ENCODE measurements at regions not wholly inside any gene's neighbourhood (a gene's known extent, or its start where the extent isn't known, plus 50 kb on each side); places are given as distances from the start of the nearest gene placed in this dataset.

DNA sequence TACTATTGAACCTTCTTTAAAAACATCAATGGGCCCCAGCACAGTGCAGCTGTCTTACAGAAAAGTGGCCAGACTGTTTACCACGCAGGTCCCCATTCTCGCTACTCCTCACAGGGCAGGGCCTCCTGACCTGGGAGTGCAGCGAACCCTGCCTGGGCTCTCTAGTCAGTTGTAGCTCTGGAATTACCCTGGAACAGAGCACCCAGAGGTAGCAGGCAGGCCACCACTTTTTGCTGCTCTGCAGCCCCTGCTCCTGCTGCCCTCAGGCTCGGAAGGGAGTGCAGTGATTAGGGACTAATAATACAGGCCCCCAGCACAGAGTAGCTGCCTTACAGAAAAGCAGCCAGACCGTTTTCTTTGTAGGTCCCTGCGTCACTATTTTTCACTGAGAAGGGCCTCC is 1563.0 kb downstream of the SUCLG1 start:
- H3K4me3 ChIP-seq, result no peak overlapping the region
- no peak overlapping the region for H3K27ac ChIP-seq
- no peaks in the 10 kb centered on the region for H3K27me3 ChIP-seq (replicated peaks)
- DNase-seq (ENCODE audit: low read depth in 1 of 2, low spot score in 2 of 2), result no peak
- H3K36me3 ChIP-seq, result no peaks in the 10 kb centered on the region
- no peaks in the 10 kb centered on the region for H3K9me3 ChIP-seq (replicated peaks)
- no peaks in the 10 kb centered on the region for H3K4me1 ChIP-seq (replicated peaks)

DNA sequence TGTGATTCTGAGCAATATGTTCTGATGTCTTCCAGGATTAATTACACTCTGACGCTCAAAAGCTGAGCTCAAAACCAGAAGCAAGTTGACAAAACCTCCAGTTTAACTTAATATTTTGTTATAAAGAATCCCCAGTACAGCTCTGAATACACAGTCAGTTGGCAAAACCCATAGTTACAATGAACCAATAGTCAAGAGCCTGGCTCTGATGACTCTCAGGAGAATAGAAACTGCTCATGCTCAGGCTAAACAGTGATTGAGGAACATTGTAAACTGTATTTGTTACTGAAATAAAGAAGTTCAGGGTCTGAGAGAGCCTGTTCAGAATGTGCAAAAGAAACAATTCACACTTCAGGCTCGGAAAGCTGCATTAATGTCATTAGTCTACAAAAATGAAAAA is 1565.9 kb downstream of the SUCLG1 start:
- no peak for DNase-seq (ENCODE audit: low read depth in 1 of 2, low spot score in 2 of 2)
- Histone ChIP-seq H3K9me3 (replicated peaks) (no peaks in the 10 kb centered on the region), H3K27me3 (replicated peaks) (no peaks in the 10 kb centered on the region), H3K27ac (no peak overlapping the region), H3K4me1 (replicated peaks) (no peaks in the 10 kb centered on the region), H3K4me3 (no peak overlapping the region), H3K36me3 (no peaks in the 10 kb centered on the region)

DNA sequence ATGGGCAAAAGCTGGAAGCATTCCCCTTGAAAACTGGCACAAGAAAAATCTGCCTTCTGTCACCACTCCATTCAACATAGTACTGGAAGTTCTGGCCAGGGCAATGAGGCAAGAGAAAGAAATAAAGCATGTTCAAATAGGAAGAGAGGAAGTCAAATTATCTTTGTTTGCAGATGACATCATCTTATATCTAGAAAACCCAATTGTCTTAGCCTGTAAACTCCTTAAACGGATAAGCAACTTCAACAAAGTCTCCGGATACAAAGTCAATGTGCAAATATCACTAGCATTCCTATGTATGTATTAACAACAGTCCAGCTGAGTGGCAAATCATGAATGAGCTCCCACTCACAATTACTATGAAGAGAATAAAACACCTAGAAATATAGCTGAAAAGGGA is 1579.3 kb downstream of the SUCLG1 start:
- no peak overlapping the region for H3K27ac ChIP-seq
- H3K9me3 ChIP-seq (replicated peaks), result no peaks in the 10 kb centered on the region
- H3K27me3 ChIP-seq (replicated peaks), result no peaks in the 10 kb centered on the region
- H3K4me3 ChIP-seq, result no peak overlapping the region
- H3K4me1 ChIP-seq (replicated peaks), result no peaks in the 10 kb centered on the region
- no peak for DNase-seq (ENCODE audit: low read depth in 1 of 2, low spot score in 2 of 2)
- no peaks in the 10 kb centered on the region for H3K36me3 ChIP-seq

GRCh38 chr2:82875858-82876257 is 1583.2 kb downstream of the SUCLG1 start:
- H3K36me3 ChIP-seq, result no peaks in the 10 kb centered on the region
- H3K4me3 ChIP-seq, result no peak overlapping the region
- no peak overlapping the region for H3K27ac ChIP-seq
- H3K4me1 ChIP-seq (replicated peaks), result no peaks in the 10 kb centered on the region
- DNase-seq (ENCODE audit: low read depth in 1 of 2, low spot score in 2 of 2), result no peak
- no peaks in the 10 kb centered on the region for H3K9me3 ChIP-seq (replicated peaks)
- no peaks in the 10 kb centered on the region for H3K27me3 ChIP-seq (replicated peaks)

DNA sequence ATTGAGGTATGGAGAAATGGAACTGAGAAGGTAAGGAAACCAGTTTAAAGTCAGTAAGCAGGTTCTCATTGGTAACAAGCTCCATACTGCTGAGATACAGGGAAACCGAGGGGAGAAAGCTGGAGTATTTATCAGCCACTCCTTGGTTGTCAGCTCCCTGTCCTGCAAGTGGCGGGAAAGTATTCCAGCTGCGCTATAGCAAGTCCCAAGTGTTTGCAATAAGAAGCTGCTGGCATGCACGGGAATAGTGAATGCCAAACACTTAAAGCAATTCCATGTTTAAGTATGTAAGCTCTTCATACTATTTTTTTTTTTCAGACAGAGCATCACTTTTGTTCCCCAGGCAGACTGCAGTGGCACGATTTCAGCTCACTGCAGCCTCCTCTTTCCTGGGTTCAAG is 1601.1 kb downstream of the SUCLG1 start:
- Histone ChIP-seq H3K27ac (no peak overlapping the region), H3K9me3 (replicated peaks) (no peaks in the 10 kb centered on the region; the same call in 1 of the 2 replicates), H3K4me1 (replicated peaks) (no peaks in the 10 kb centered on the region), H3K36me3 (no peaks in the 10 kb centered on the region), H3K27me3 (replicated peaks) (no peaks in the 10 kb centered on the region), H3K4me3 (no peak overlapping the region)
- no peak for DNase-seq (ENCODE audit: low read depth in 1 of 2, low spot score in 2 of 2)

DNA sequence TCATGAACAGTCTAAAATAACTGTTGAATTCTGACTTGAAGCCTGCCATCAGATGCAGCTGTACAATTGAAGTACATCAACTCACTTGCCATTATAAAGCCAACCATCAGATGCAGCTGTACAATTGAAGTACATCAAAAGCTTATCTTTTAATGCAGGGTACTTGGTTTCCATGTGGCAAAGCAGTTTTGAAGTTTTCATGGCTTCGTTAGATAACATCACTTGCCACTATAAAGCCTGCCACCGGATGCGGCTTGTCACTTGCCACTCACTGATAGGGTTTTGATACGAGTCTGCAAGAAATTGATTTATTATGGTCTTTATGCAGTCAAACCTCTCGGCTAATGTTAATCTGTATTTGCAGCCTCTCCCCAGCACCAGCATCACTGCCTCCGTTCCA is 1605.8 kb downstream of the SUCLG1 start:
- H3K27me3 ChIP-seq (replicated peaks), result no peaks in the 10 kb centered on the region
- H3K4me1 ChIP-seq (replicated peaks), result no peaks in the 10 kb centered on the region
- no peak overlapping the region for H3K4me3 ChIP-seq
- no peaks in the 10 kb centered on the region for H3K36me3 ChIP-seq
- H3K9me3 ChIP-seq (replicated peaks), result no peaks in the 10 kb centered on the region; the same call in 1 of the 2 replicates
- no peak for DNase-seq (ENCODE audit: low read depth in 1 of 2, low spot score in 2 of 2)
- no peak overlapping the region for H3K27ac ChIP-seq

- Histone ChIP-seq H3K4me1 (replicated peaks) (no peaks in the 10 kb centered on the region), H3K27ac (no peak overlapping the region), H3K36me3 (no peaks in the 10 kb centered on the region), H3K27me3 (replicated peaks) (no peaks in the 10 kb centered on the region), H3K4me3 (no peak overlapping the region), H3K9me3 (replicated peaks) (no peaks in the 10 kb centered on the region; the same call in 1 of the 2 replicates)
- no peak for DNase-seq (ENCODE audit: low read depth in 1 of 2, low spot score in 2 of 2)
Observed at GRCh38 chr2:82852787-82853186, 1606.3 kb downstream of the SUCLG1 start.

- Histone ChIP-seq H3K4me1 (replicated peaks) (no peaks in the 10 kb centered on the region), H3K4me3 (no peak overlapping the region), H3K36me3 (no peaks in the 10 kb centered on the region), H3K27ac (no peak overlapping the region), H3K9me3 (replicated peaks) (no peaks in the 10 kb centered on the region), H3K27me3 (replicated peaks) (no peaks in the 10 kb centered on the region)
- no peak for DNase-seq (ENCODE audit: low read depth in 1 of 2, low spot score in 2 of 2)
Observed at GRCh38 chr2:82848285-82848684, 1610.8 kb downstream of the SUCLG1 start.

GRCh38 chr2:82839036-82839435 is 1620.0 kb downstream of the SUCLG1 start:
- Histone ChIP-seq H3K9me3 (replicated peaks) (no peaks in the 10 kb centered on the region), H3K27me3 (replicated peaks) (no peaks in the 10 kb centered on the region), H3K27ac (peak overlapping the region; percentile 91), H3K36me3 (no peaks in the 10 kb centered on the region), H3K4me3 (no peak overlapping the region), H3K4me1 (replicated peaks) (peaks cover 26% of the 10 kb centered on the region)
- peak in 1 of 2 experiments; percentile 68 for DNase-seq (ENCODE audit: low read depth in 1 of 2, low spot score in 2 of 2)

- H3K27me3 ChIP-seq (replicated peaks), result no peaks in the 10 kb centered on the region
- DNase-seq (ENCODE audit: low read depth in 1 of 2, low spot score in 2 of 2), result peak; percentile 62 to 84
- H3K4me1 ChIP-seq (replicated peaks), result peaks cover 26% of the 10 kb centered on the region
- no peaks in the 10 kb centered on the region for H3K9me3 ChIP-seq (replicated peaks)
- H3K4me3 ChIP-seq, result no peak overlapping the region
- no peaks in the 10 kb centered on the region for H3K36me3 ChIP-seq
- H3K27ac ChIP-seq, result peak overlapping the region; percentile 91
Observed at GRCh38 chr2:82837588-82838304, 1621.3 kb downstream of the SUCLG1 start.

GRCh38 chr2:82834893-82835292 is 1624.2 kb downstream of the SUCLG1 start:
- Histone ChIP-seq H3K4me3 (no peak overlapping the region), H3K36me3 (no peaks in the 10 kb centered on the region), H3K27me3 (replicated peaks) (no peaks in the 10 kb centered on the region), H3K27ac (no peak overlapping the region), H3K9me3 (replicated peaks) (no peaks in the 10 kb centered on the region), H3K4me1 (replicated peaks) (peaks cover 26% of the 10 kb centered on the region)
- DNase-seq (ENCODE audit: low read depth in 1 of 2, low spot score in 2 of 2), result no peak

DNA sequence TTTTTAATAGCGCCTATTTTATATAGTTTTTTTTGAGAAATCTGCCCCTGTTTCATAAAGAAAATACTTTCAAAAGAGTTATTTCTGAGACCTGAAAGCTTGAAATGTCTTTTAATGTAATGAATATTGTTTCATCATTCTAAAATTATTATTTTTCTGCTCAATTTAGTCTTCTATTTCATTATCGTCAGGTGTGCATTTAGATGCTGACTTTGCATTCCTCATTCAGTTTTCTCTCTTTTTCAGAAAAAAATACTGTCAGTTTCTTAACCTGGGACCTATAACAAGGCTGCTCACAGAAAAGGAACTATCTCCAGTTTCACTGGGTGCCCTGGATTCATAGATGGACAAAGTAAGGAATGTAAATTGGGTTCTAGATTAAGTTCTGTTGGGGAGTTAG is 1631.7 kb downstream of the SUCLG1 start:
- Histone ChIP-seq H3K9me3 (replicated peaks) (no peaks in the 10 kb centered on the region), H3K27me3 (replicated peaks) (no peaks in the 10 kb centered on the region), H3K4me1 (replicated peaks) (no peaks in the 10 kb centered on the region), H3K27ac (no peak overlapping the region), H3K36me3 (no peaks in the 10 kb centered on the region), H3K4me3 (no peak overlapping the region)
- no peak for DNase-seq (ENCODE audit: low read depth in 1 of 2, low spot score in 2 of 2)

DNA sequence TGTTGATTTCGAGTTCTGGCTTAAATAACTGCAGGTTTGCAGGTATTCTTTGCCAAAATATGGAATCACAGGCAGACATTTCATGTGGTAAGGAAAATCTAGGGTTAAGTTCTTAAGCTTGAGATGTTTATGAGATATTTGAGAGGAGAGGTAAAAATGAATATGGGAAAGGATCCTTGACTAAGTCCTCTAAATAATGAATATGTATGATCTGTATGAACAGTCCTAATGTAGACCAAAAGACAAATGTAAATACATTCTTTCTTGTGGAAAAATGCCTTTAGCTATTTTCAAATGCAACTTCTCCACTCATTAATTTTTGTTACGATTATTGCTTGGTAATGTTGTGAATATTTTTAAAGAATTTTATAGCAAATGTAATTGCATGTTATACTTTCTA is 1632.6 kb downstream of the SUCLG1 start:
- no peaks in the 10 kb centered on the region for H3K9me3 ChIP-seq (replicated peaks)
- H3K4me3 ChIP-seq, result no peak overlapping the region
- H3K4me1 ChIP-seq (replicated peaks), result no peaks in the 10 kb centered on the region
- H3K27me3 ChIP-seq (replicated peaks), result no peaks in the 10 kb centered on the region
- H3K36me3 ChIP-seq, result no peaks in the 10 kb centered on the region
- no peak overlapping the region for H3K27ac ChIP-seq
- no peak for DNase-seq (ENCODE audit: low read depth in 1 of 2, low spot score in 2 of 2)

- Histone ChIP-seq H3K27ac (no peak overlapping the region), H3K9me3 (replicated peaks) (no peaks in the 10 kb centered on the region), H3K4me1 (replicated peaks) (no peaks in the 10 kb centered on the region), H3K27me3 (replicated peaks) (no peaks in the 10 kb centered on the region), H3K36me3 (no peaks in the 10 kb centered on the region), H3K4me3 (no peak overlapping the region)
- DNase-seq (ENCODE audit: low read depth in 1 of 2, low spot score in 2 of 2), result no peak
Observed at GRCh38 chr2:82825410-82826090, 1633.5 kb downstream of the SUCLG1 start.
